Activated naive CD8-positive, alpha-beta T cell treated with anti-CD3 and anti-CD28 coated beads for 36 hours (primary cell): ENCODE measurements at regions not wholly inside any gene's neighbourhood (a gene's known extent, or its start where the extent isn't known, plus 50 kb on each side); places are given as distances from the start of the nearest gene placed in this dataset.
"Not testable (repeated sequence)": the region's sequence is repeated elsewhere in the genome, so short reads cannot be mapped to it uniquely, and the experiment has no call there.

Experiments
- DNase-seq: peaks from one replicate; pipeline ENCODE4 v3.0.0; 2021
- H3K27ac Mint-ChIP-seq: one replicate; pipeline ENCODE4 v1.8.0; 2022; ENCODE audit warnings: mild to moderate bottlenecking, moderate library complexity, mixed read lengths
- H3K27me3 Mint-ChIP-seq: one replicate; pipeline ENCODE4 v1.8.0; 2022; ENCODE audit warnings: mild to moderate bottlenecking, mixed read lengths
- H3K36me3 Mint-ChIP-seq: one replicate; pipeline ENCODE4 v1.8.0; 2021; ENCODE audit warnings: mild to moderate bottlenecking, mixed read lengths
- H3K4me1 Mint-ChIP-seq: one replicate; pipeline ENCODE4 v1.8.0; 2021; ENCODE audit warnings: mixed read lengths
- H3K4me3 Mint-ChIP-seq: one replicate; pipeline ENCODE4 v1.8.0; 2022; ENCODE audit warnings: mild to moderate bottlenecking, moderate library complexity, mixed read lengths
- H3K9me3 Mint-ChIP-seq: one replicate; pipeline ENCODE4 v1.8.0; 2022; ENCODE audit warnings: mixed read lengths

GRCh38 chr16:87028481-87029320 lies 288.5 kb downstream of the C16orf95 start:
- no peak for DNase-seq
- Mint-ChIP-seq H3K27ac (no peak overlapping the region), H3K36me3 (no peaks in the 10 kb centered on the region), H3K4me1 (no peaks in the 10 kb centered on the region), H3K9me3 (peaks cover 3% of the 10 kb centered on the region), H3K4me3 (no peak overlapping the region), H3K27me3 (no peaks in the 10 kb centered on the region)

GRCh38 chr16:87032554-87032953 lies 284.6 kb downstream of the C16orf95 start:
- peaks cover 3% of the 10 kb centered on the region for H3K9me3 Mint-ChIP-seq
- DNase-seq, result no peak
- H3K27ac Mint-ChIP-seq, result no peak overlapping the region
- no peaks in the 10 kb centered on the region for H3K36me3 Mint-ChIP-seq
- no peaks in the 10 kb centered on the region for H3K4me1 Mint-ChIP-seq
- H3K4me3 Mint-ChIP-seq, result no peak overlapping the region
- H3K27me3 Mint-ChIP-seq, result no peaks in the 10 kb centered on the region

- H3K9me3 Mint-ChIP-seq, result peaks cover 3% of the 10 kb centered on the region
- no peak overlapping the region for H3K27ac Mint-ChIP-seq
- no peaks in the 10 kb centered on the region for H3K36me3 Mint-ChIP-seq
- H3K27me3 Mint-ChIP-seq, result no peaks in the 10 kb centered on the region
- H3K4me3 Mint-ChIP-seq, result no peak overlapping the region
- DNase-seq, result no peak
- H3K4me1 Mint-ChIP-seq, result no peaks in the 10 kb centered on the region
Measured at GRCh38 chr16:87033021-87033471, 284.1 kb downstream of the C16orf95 start.

- Mint-ChIP-seq H3K27ac (no peak overlapping the region), H3K27me3 (no peaks in the 10 kb centered on the region), H3K9me3 (peaks cover 3% of the 10 kb centered on the region), H3K36me3 (no peaks in the 10 kb centered on the region), H3K4me3 (no peak overlapping the region), H3K4me1 (no peaks in the 10 kb centered on the region)
- no peak for DNase-seq
Measured at GRCh38 chr16:87033541-87034300, 283.5 kb downstream of the C16orf95 start.

- H3K36me3 Mint-ChIP-seq, result no peaks in the 10 kb centered on the region
- no peak for DNase-seq
- H3K9me3 Mint-ChIP-seq, result peaks cover 3% of the 10 kb centered on the region
- H3K4me1 Mint-ChIP-seq, result no peaks in the 10 kb centered on the region
- H3K27ac Mint-ChIP-seq, result no peak overlapping the region
- H3K27me3 Mint-ChIP-seq, result no peaks in the 10 kb centered on the region
- H3K4me3 Mint-ChIP-seq, result no peak overlapping the region
Measured at GRCh38 chr16:87034317-87034716, 282.9 kb downstream of the C16orf95 start.

- Mint-ChIP-seq H3K27me3 (no peaks in the 10 kb centered on the region), H3K4me1 (no peaks in the 10 kb centered on the region), H3K4me3 (no peak overlapping the region), H3K36me3 (no peaks in the 10 kb centered on the region), H3K9me3 (no peaks in the 10 kb centered on the region), H3K27ac (no peak overlapping the region)
- no peak for DNase-seq
Measured at GRCh38 chr16:87035053-87035452, 282.1 kb downstream of the C16orf95 start.

GRCh38 chr16:87037012-87037411 lies 280.2 kb downstream of the C16orf95 start:
- DNase-seq, result no peak
- H3K27me3 Mint-ChIP-seq, result no peaks in the 10 kb centered on the region
- H3K4me3 Mint-ChIP-seq, result no peak overlapping the region
- no peaks in the 10 kb centered on the region for H3K36me3 Mint-ChIP-seq
- H3K4me1 Mint-ChIP-seq, result no peaks in the 10 kb centered on the region
- no peaks in the 10 kb centered on the region for H3K9me3 Mint-ChIP-seq
- no peak overlapping the region for H3K27ac Mint-ChIP-seq

- not testable (repeated sequence) for H3K27ac Mint-ChIP-seq, H3K27me3 Mint-ChIP-seq, H3K36me3 Mint-ChIP-seq, DNase-seq, H3K4me3 Mint-ChIP-seq, H3K4me1 Mint-ChIP-seq, H3K9me3 Mint-ChIP-seq
Measured at GRCh38 chr16:87038528-87038927, 278.7 kb downstream of the C16orf95 start.

- no peak for DNase-seq
- H3K27me3 Mint-ChIP-seq, result peaks cover 10% of the 10 kb centered on the region
- no peak overlapping the region for H3K4me3 Mint-ChIP-seq
- H3K9me3 Mint-ChIP-seq, result no peaks in the 10 kb centered on the region
- no peak overlapping the region for H3K27ac Mint-ChIP-seq
- H3K4me1 Mint-ChIP-seq, result peaks cover 4% of the 10 kb centered on the region
- no peaks in the 10 kb centered on the region for H3K36me3 Mint-ChIP-seq
Measured at GRCh38 chr16:87040169-87041117, 276.7 kb downstream of the C16orf95 start.

- H3K9me3 Mint-ChIP-seq, result no peaks in the 10 kb centered on the region
- H3K27ac Mint-ChIP-seq, result no peak overlapping the region
- no peaks in the 10 kb centered on the region for H3K36me3 Mint-ChIP-seq
- peaks cover 10% of the 10 kb centered on the region for H3K27me3 Mint-ChIP-seq
- H3K4me3 Mint-ChIP-seq, result no peak overlapping the region
- DNase-seq, result no peak
- H3K4me1 Mint-ChIP-seq, result peaks cover 4% of the 10 kb centered on the region
Measured at GRCh38 chr16:87041286-87041685, 275.9 kb downstream of the C16orf95 start.

GRCh38 chr16:87042551-87043230 lies 274.5 kb downstream of the C16orf95 start:
- Mint-ChIP-seq H3K4me1 (peaks cover 4% of the 10 kb centered on the region), H3K27ac (no peak overlapping the region), H3K9me3 (no peaks in the 10 kb centered on the region), H3K4me3 (no peak overlapping the region), H3K36me3 (no peaks in the 10 kb centered on the region), H3K27me3 (peaks cover 10% of the 10 kb centered on the region)
- DNase-seq, result no peak

GRCh38 chr16:87043231-87044031 lies 273.8 kb downstream of the C16orf95 start:
- Mint-ChIP-seq H3K4me3 (no peak overlapping the region), H3K27ac (no peak overlapping the region), H3K36me3 (no peaks in the 10 kb centered on the region), H3K4me1 (peaks cover 4% of the 10 kb centered on the region), H3K27me3 (peaks cover 10% of the 10 kb centered on the region), H3K9me3 (no peaks in the 10 kb centered on the region)
- no peak for DNase-seq

- Mint-ChIP-seq H3K27me3 (peaks cover 10% of the 10 kb centered on the region), H3K4me3 (no peak overlapping the region), H3K9me3 (no peaks in the 10 kb centered on the region), H3K4me1 (peaks cover 4% of the 10 kb centered on the region), H3K36me3 (no peaks in the 10 kb centered on the region), H3K27ac (no peak overlapping the region)
- DNase-seq, result no peak
Measured at GRCh38 chr16:87044032-87044382, 273.2 kb downstream of the C16orf95 start.

- H3K4me1 Mint-ChIP-seq, result peaks cover 4% of the 10 kb centered on the region
- no peak for DNase-seq
- peaks cover 10% of the 10 kb centered on the region for H3K27me3 Mint-ChIP-seq
- no peak overlapping the region for H3K4me3 Mint-ChIP-seq
- H3K9me3 Mint-ChIP-seq, result no peaks in the 10 kb centered on the region
- H3K27ac Mint-ChIP-seq, result no peak overlapping the region
- H3K36me3 Mint-ChIP-seq, result no peaks in the 10 kb centered on the region
Measured at GRCh38 chr16:87044829-87045228, 272.4 kb downstream of the C16orf95 start.
